Activated naive CD8-positive, alpha-beta T cell treated with anti-CD3 and anti-CD28 coated beads, Interleukin-2, amount 50 U/mL, for 24 hours (primary cell): ENCODE measurements at regions not wholly inside any gene's neighbourhood (a gene's known extent, or its start where the extent isn't known, plus 50 kb on each side); places are given as distances from the start of the nearest gene placed in this dataset.
"Not testable (repeated sequence)": the region's sequence is repeated elsewhere in the genome, so short reads cannot be mapped to it uniquely, and the experiment has no call there.

Experiments used
- ATAC-seq: fragments of 150-1000 bp; cut with Tn5 transposase; one replicate; pipeline ENCODE4 v1.10.0; 2021
- DNase-seq: peaks from one replicate; pipeline ENCODE4 v3.0.0; 2021
- H3K27ac Mint-ChIP-seq: one replicate; pipeline ENCODE4 v1.8.0; 2021; ENCODE audit warnings: mild to moderate bottlenecking, mixed read lengths
- H3K27me3 Mint-ChIP-seq: one replicate; pipeline ENCODE4 v1.8.0; 2021; ENCODE audit warnings: mixed read lengths
- H3K36me3 Mint-ChIP-seq: one replicate; pipeline ENCODE4 v1.8.0; 2021; ENCODE audit warnings: low read depth, mixed read lengths
- H3K4me1 Mint-ChIP-seq: one replicate; pipeline ENCODE4 v1.8.0; 2021; ENCODE audit warnings: mixed read lengths
- H3K4me3 Mint-ChIP-seq: one replicate; pipeline ENCODE4 v1.8.0; 2021; ENCODE audit warnings: mild to moderate bottlenecking, moderate library complexity, mixed read lengths
- H3K9me3 Mint-ChIP-seq: one replicate; pipeline ENCODE4 v1.8.0; 2021; ENCODE audit warnings: mixed read lengths

GRCh38 chr5:167081561-167081960 is 1209.9 kb upstream of the WWC1 start:
- Mint-ChIP-seq H3K4me1 (no peaks in the 10 kb centered on the region), H3K9me3 (peaks cover 5% of the 10 kb centered on the region), H3K27ac (no peak overlapping the region), H3K27me3 (no peaks in the 10 kb centered on the region), H3K36me3 (no peaks in the 10 kb centered on the region), H3K4me3 (no peak overlapping the region)
- ATAC-seq (no peak), DNase-seq (no peak)

- ATAC-seq, result no peak
- Mint-ChIP-seq H3K4me3 (no peak overlapping the region), H3K27ac (no peak overlapping the region), H3K9me3 (peaks cover 19% of the 10 kb centered on the region), H3K36me3 (no peaks in the 10 kb centered on the region), H3K4me1 (no peaks in the 10 kb centered on the region), H3K27me3 (no peaks in the 10 kb centered on the region)
- DNase-seq, result no peak
Observed at GRCh38 chr5:167096816-167097215, 1194.6 kb upstream of the WWC1 start.

DNA sequence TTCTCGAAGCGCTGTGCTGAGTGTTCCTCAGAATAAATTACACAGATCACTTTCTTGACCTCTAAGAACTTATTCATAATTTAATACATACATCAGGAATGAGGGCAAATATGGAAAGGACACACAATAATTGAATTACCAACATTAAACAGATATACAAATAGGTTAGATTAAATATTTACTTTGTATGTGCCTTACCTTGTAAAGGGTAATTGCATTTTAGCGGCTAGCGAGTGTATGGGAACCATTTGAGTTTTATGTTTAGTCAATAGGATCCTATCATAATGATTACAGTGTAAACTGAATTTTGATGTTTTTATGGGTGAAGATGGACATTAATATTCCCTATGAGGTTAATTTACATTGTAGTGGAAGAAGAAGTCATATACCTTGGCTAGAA is 1187.1 kb upstream of the WWC1 start:
- Mint-ChIP-seq H3K4me3 (no peak overlapping the region), H3K9me3 (peaks cover 23% of the 10 kb centered on the region), H3K27ac (no peak overlapping the region), H3K4me1 (no peaks in the 10 kb centered on the region), H3K27me3 (no peaks in the 10 kb centered on the region), H3K36me3 (no peaks in the 10 kb centered on the region)
- DNase-seq, result no peak
- ATAC-seq, result no peak

- DNase-seq, result no peak
- no peaks in the 10 kb centered on the region for H3K4me1 Mint-ChIP-seq
- no peaks in the 10 kb centered on the region for H3K27me3 Mint-ChIP-seq
- ATAC-seq, result no peak
- peaks cover 23% of the 10 kb centered on the region for H3K9me3 Mint-ChIP-seq
- H3K36me3 Mint-ChIP-seq, result no peaks in the 10 kb centered on the region
- H3K27ac Mint-ChIP-seq, result no peak overlapping the region
- H3K4me3 Mint-ChIP-seq, result no peak overlapping the region
Observed at GRCh38 chr5:167105941-167106340, 1185.5 kb upstream of the WWC1 start.

GRCh38 chr5:167107684-167108083 is 1183.8 kb upstream of the WWC1 start:
- no peaks in the 10 kb centered on the region for H3K36me3 Mint-ChIP-seq
- H3K4me1 Mint-ChIP-seq, result no peaks in the 10 kb centered on the region
- DNase-seq (no peak), ATAC-seq (no peak)
- peaks cover 22% of the 10 kb centered on the region for H3K9me3 Mint-ChIP-seq
- H3K27ac Mint-ChIP-seq, result no peak overlapping the region
- H3K4me3 Mint-ChIP-seq, result no peak overlapping the region
- no peaks in the 10 kb centered on the region for H3K27me3 Mint-ChIP-seq

- H3K4me3 Mint-ChIP-seq, DNase-seq, ATAC-seq, H3K27me3 Mint-ChIP-seq, H3K36me3 Mint-ChIP-seq, H3K27ac Mint-ChIP-seq, H3K4me1 Mint-ChIP-seq: not testable (repeated sequence)
- H3K9me3 Mint-ChIP-seq, result peaks cover 27% of the 10 kb centered on the region
Observed at GRCh38 chr5:167108266-167108665, 1183.2 kb upstream of the WWC1 start.

GRCh38 chr5:167112556-167112955 is 1178.9 kb upstream of the WWC1 start:
- ATAC-seq (no peak), DNase-seq (no peak)
- Mint-ChIP-seq H3K27ac (no peak overlapping the region), H3K27me3 (no peaks in the 10 kb centered on the region), H3K9me3 (peaks cover 22% of the 10 kb centered on the region), H3K4me3 (no peak overlapping the region), H3K36me3 (no peaks in the 10 kb centered on the region), H3K4me1 (no peaks in the 10 kb centered on the region)

GRCh38 chr5:167122267-167122666 is 1169.2 kb upstream of the WWC1 start:
- DNase-seq, result no peak
- Mint-ChIP-seq H3K36me3 (no peaks in the 10 kb centered on the region), H3K4me3 (no peak overlapping the region), H3K27me3 (no peaks in the 10 kb centered on the region), H3K9me3 (peaks cover 5% of the 10 kb centered on the region), H3K4me1 (no peaks in the 10 kb centered on the region), H3K27ac (no peak overlapping the region)
- ATAC-seq, result no peak

DNA sequence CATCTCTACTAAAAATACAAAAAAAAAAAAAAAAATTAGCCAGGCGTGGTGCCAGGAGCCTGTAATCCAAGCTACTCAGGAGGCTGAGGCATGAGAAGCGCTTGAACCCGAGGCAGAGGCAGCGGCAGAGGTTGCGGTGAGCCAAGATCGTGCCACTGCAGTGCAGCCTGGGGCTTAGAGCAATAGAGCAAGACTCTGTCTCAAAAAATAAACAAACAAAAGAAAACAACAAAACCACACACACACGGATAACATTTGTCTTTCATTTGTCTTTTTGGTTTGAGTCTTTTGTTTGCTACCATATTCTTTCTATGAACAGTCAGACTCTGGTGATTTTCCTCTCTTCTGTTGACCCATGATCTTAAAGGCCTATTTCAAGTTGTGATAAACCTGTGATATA is 1168.3 kb upstream of the WWC1 start:
- no peak overlapping the region for H3K27ac Mint-ChIP-seq
- no peak overlapping the region for H3K4me3 Mint-ChIP-seq
- H3K36me3 Mint-ChIP-seq, result no peaks in the 10 kb centered on the region
- no peaks in the 10 kb centered on the region for H3K27me3 Mint-ChIP-seq
- H3K9me3 Mint-ChIP-seq, result peaks cover 5% of the 10 kb centered on the region
- no peaks in the 10 kb centered on the region for H3K4me1 Mint-ChIP-seq
- ATAC-seq (no peak), DNase-seq (no peak)

DNA sequence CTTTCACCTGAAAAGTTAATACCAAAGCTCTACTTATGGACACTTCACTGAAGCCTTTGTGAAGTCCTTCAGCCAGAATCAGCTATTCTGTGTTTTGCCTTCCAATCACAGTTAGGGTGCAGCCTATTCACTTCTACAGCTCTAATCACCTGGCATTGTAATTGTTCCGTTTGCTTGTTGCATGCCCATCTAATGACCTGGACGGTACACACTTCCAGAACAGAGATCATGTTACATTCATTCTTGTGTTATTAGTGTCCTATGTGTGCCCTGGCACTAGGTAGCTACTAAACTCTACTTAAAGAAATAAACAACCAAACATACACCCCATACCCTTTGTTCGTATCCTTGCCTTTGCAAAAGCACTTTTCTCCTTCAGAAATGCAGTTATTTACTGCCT is 1162.9 kb upstream of the WWC1 start:
- ATAC-seq (no peak), DNase-seq (no peak)
- H3K27me3 Mint-ChIP-seq, result no peaks in the 10 kb centered on the region
- H3K27ac Mint-ChIP-seq, result no peak overlapping the region
- no peaks in the 10 kb centered on the region for H3K9me3 Mint-ChIP-seq
- H3K4me3 Mint-ChIP-seq, result no peak overlapping the region
- H3K36me3 Mint-ChIP-seq, result no peaks in the 10 kb centered on the region
- H3K4me1 Mint-ChIP-seq, result no peaks in the 10 kb centered on the region

- H3K27me3 Mint-ChIP-seq, result no peaks in the 10 kb centered on the region
- no peaks in the 10 kb centered on the region for H3K36me3 Mint-ChIP-seq
- DNase-seq (no peak), ATAC-seq (no peak)
- no peak overlapping the region for H3K27ac Mint-ChIP-seq
- H3K4me3 Mint-ChIP-seq, result no peak overlapping the region
- H3K4me1 Mint-ChIP-seq, result no peaks in the 10 kb centered on the region
- H3K9me3 Mint-ChIP-seq, result peaks cover 16% of the 10 kb centered on the region
Observed at GRCh38 chr5:167140548-167141291, 1150.7 kb upstream of the WWC1 start.

GRCh38 chr5:167143716-167144115 is 1147.7 kb upstream of the WWC1 start:
- Mint-ChIP-seq H3K36me3 (no peaks in the 10 kb centered on the region), H3K27ac (no peak overlapping the region), H3K4me3 (no peak overlapping the region), H3K4me1 (no peaks in the 10 kb centered on the region), H3K9me3 (peaks cover 15% of the 10 kb centered on the region), H3K27me3 (no peaks in the 10 kb centered on the region)
- DNase-seq (no peak), ATAC-seq (no peak)

GRCh38 chr5:167145841-167146240 is 1145.6 kb upstream of the WWC1 start:
- H3K4me1 Mint-ChIP-seq, result no peaks in the 10 kb centered on the region
- peaks cover 13% of the 10 kb centered on the region for H3K9me3 Mint-ChIP-seq
- no peaks in the 10 kb centered on the region for H3K36me3 Mint-ChIP-seq
- no peak for DNase-seq
- no peak for ATAC-seq
- no peaks in the 10 kb centered on the region for H3K27me3 Mint-ChIP-seq
- no peak overlapping the region for H3K27ac Mint-ChIP-seq
- no peak overlapping the region for H3K4me3 Mint-ChIP-seq

DNA sequence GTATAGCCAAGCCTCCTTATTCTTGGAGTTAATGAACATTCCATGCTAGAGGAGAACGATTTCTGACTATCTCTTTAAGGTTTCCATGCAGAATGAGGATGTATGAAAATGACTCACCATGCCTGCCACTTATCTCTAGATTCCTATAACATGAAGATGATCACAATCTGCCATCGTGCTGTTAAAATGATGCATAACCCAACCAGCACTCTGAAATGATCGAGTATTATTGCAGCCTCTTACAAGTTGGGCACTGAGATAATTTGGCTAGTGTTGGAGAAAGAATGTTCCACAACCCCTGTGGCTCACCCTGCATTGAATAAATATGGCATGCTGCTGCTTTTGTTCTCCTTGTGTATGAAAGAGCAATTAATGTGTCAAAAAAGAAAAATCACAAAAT is 1143.6 kb upstream of the WWC1 start:
- peaks cover 13% of the 10 kb centered on the region for H3K9me3 Mint-ChIP-seq
- no peaks in the 10 kb centered on the region for H3K27me3 Mint-ChIP-seq
- no peak overlapping the region for H3K4me3 Mint-ChIP-seq
- no peak overlapping the region for H3K27ac Mint-ChIP-seq
- H3K36me3 Mint-ChIP-seq, result no peaks in the 10 kb centered on the region
- ATAC-seq (no peak), DNase-seq (no peak)
- H3K4me1 Mint-ChIP-seq, result no peaks in the 10 kb centered on the region

GRCh38 chr5:167150661-167151060 is 1140.8 kb upstream of the WWC1 start:
- no peaks in the 10 kb centered on the region for H3K36me3 Mint-ChIP-seq

GRCh38 chr5:167152561-167152960 is 1138.9 kb upstream of the WWC1 start:
- Mint-ChIP-seq H3K4me3 (no peak overlapping the region), H3K27me3 (no peaks in the 10 kb centered on the region), H3K4me1 (no peaks in the 10 kb centered on the region), H3K36me3 (no peaks in the 10 kb centered on the region), H3K9me3 (no peaks in the 10 kb centered on the region), H3K27ac (no peak overlapping the region)
- DNase-seq (no peak), ATAC-seq (no peak)

More at GRCh38 chr5:167150661-167151060, 1140.8 kb upstream of the WWC1 start:
- H3K9me3 Mint-ChIP-seq, result peaks cover 12% of the 10 kb centered on the region
- H3K4me1 Mint-ChIP-seq, result no peaks in the 10 kb centered on the region
- no peak for ATAC-seq
- no peak overlapping the region for H3K27ac Mint-ChIP-seq
- no peak overlapping the region for H3K4me3 Mint-ChIP-seq
- H3K27me3 Mint-ChIP-seq, result no peaks in the 10 kb centered on the region
- DNase-seq, result no peak
